WTC11 (cell line): ENCODE measurements at regions not wholly inside any gene's neighbourhood (a gene's known extent, or its start where the extent isn't known, plus 50 kb on each side); places are given as distances from the start of the nearest gene placed in this dataset.

Experiments
- ATAC-seq: fragments of 200-7000 bp; cut with Tn5 transposase; 2 replicates; pipeline ENCODE4 v1.10.0; 2021; ENCODE audit warnings: mild to moderate bottlenecking, moderate library complexity
- CTCF ChIA-PET: fragments of 300-600 bp; sonication (Branson Sonifier 250); formaldehyde crosslinking; loops from one replicate; lab custom pipeline; 2021; ENCODE audit warnings: antibody characterized with exemption; lab: Charles Lee
- POLR2A ChIA-PET: fragments of 350-600 bp; sonication (Branson Sonifier 250); formaldehyde crosslinking; loops from one replicate; lab custom pipeline; 2021; ENCODE audit warnings: antibody characterized with exemption; lab: Charles Lee
- DNase-seq: peaks from one replicate; pipeline ENCODE4 v3.0.0; 2021; ENCODE audit warnings: low spot score
- H3K27ac Mint-ChIP-seq: 2 replicates; pipeline ENCODE4 v1.8.0; 2021; ENCODE audit warnings: mixed read lengths
- H3K27me3 Mint-ChIP-seq: 2 replicates; pipeline ENCODE4 v1.8.0; 2021; ENCODE audit warnings: low read depth, mild to moderate bottlenecking, moderate library complexity, mixed read lengths
- H3K36me3 Mint-ChIP-seq: 2 replicates; pipeline ENCODE4 v1.8.0; 2021; ENCODE audit warnings: mixed read lengths
- H3K4me1 Mint-ChIP-seq: 2 replicates; pipeline ENCODE4 v1.8.0; 2022; ENCODE audit warnings: mixed read lengths
- H3K4me3 Mint-ChIP-seq: 2 replicates; pipeline ENCODE4 v1.8.0; 2021; ENCODE audit warnings: mild to moderate bottlenecking, moderate library complexity, mixed read lengths
- H3K9me3 Mint-ChIP-seq: 2 replicates; pipeline ENCODE4 v1.8.0; 2021; ENCODE audit warnings: mixed read lengths
- ATF1 ChIP-seq: sonication (generic); formaldehyde crosslinking; IDR thresholded peaks from 2 replicates; pipeline ENCODE4 v1.8.1; 2023; ENCODE audit warnings: mild to moderate bottlenecking, moderate library complexity, missing genetic modification reagents
- CBFB ChIP-seq: sonication (generic); formaldehyde crosslinking; IDR thresholded peaks from 2 replicates; pipeline ENCODE4 v1.8.1; 2022; ENCODE audit warnings: mild to moderate bottlenecking, low read depth, missing genetic modification reagents
- CREM ChIP-seq: sonication (generic); formaldehyde crosslinking; IDR thresholded peaks from 2 replicates; pipeline ENCODE4 v1.8.1; 2022; ENCODE audit warnings: mild to moderate bottlenecking, missing genetic modification reagents, moderate library complexity
- EMX1 ChIP-seq: fragments of 250-450 bp; sonication (Bioruptor Pico); IDR thresholded peaks from 2 replicates; pipeline ENCODE4 v1.8.0; 2021; ENCODE audit warnings: mild to moderate bottlenecking
- GRHL2 ChIP-seq: fragments of 250-450 bp; sonication (Bioruptor Pico); IDR thresholded peaks from 2 replicates; pipeline ENCODE4 v1.8.0; 2022; ENCODE audit warnings: mild to moderate bottlenecking, moderate library complexity; ENCODE audit not compliant: insufficient replicate concordance, severe bottlenecking
- GTF2I ChIP-seq: fragments of 250-450 bp; sonication (Bioruptor Pico); conservative IDR thresholded peaks from 2 replicates; pipeline ENCODE4 v1.4.0; 2021; ENCODE audit warnings: mild to moderate bottlenecking
- IRF2 ChIP-seq: sonication (generic); formaldehyde crosslinking; IDR thresholded peaks from 2 replicates; pipeline ENCODE4 v1.8.0; 2022; ENCODE audit warnings: low read depth, missing genetic modification reagents, borderline replicate concordance
- MXD4 ChIP-seq: fragments of 250-450 bp; sonication (Bioruptor Pico); IDR thresholded peaks from 2 replicates; pipeline ENCODE4 v1.8.0; 2021; ENCODE audit warnings: mild to moderate bottlenecking, moderate library complexity, borderline replicate concordance
- NR1H2 ChIP-seq: sonication (generic); formaldehyde crosslinking; IDR thresholded peaks from 2 replicates; pipeline ENCODE4 v1.9.0; 2021; ENCODE audit warnings: mild to moderate bottlenecking, moderate library complexity, missing genetic modification reagents
- NR2C2 ChIP-seq: sonication (generic); formaldehyde crosslinking; IDR thresholded peaks from 2 replicates; pipeline ENCODE4 v1.8.0; 2022; ENCODE audit warnings: mild to moderate bottlenecking, missing genetic modification reagents
- PRDM15 ChIP-seq: sonication (generic); formaldehyde crosslinking; IDR thresholded peaks from 2 replicates; pipeline ENCODE4 v1.8.0; 2022; ENCODE audit warnings: missing genetic modification reagents
- SOX15 ChIP-seq: fragments of 250-450 bp; sonication (Bioruptor Pico); IDR thresholded peaks from 2 replicates; pipeline ENCODE4 v1.9.0; 2021; ENCODE audit warnings: mild to moderate bottlenecking
- SP1 ChIP-seq: sonication (generic); formaldehyde crosslinking; conservative IDR thresholded peaks from 2 replicates; pipeline ENCODE4 v1.8.1; 2022; ENCODE audit warnings: missing genetic modification reagents
- TEAD4 ChIP-seq: sonication (generic); formaldehyde crosslinking; IDR thresholded peaks from 2 replicates; pipeline ENCODE4 v1.8.0; 2022; ENCODE audit warnings: mild to moderate bottlenecking, missing genetic modification reagents
- USF1 ChIP-seq: sonication (generic); formaldehyde crosslinking; IDR thresholded peaks from 2 replicates; pipeline ENCODE4 v1.8.0; 2022; ENCODE audit warnings: mild to moderate bottlenecking, missing genetic modification reagents
- USF2 ChIP-seq: sonication (generic); formaldehyde crosslinking; IDR thresholded peaks from 2 replicates; pipeline ENCODE4 v1.8.1; 2023; ENCODE audit warnings: mild to moderate bottlenecking, missing genetic modification reagents, moderate library complexity
- ZBTB43 ChIP-seq: sonication (generic); formaldehyde crosslinking; IDR thresholded peaks from 2 replicates; pipeline ENCODE4 v1.8.1; 2023; ENCODE audit warnings: mild to moderate bottlenecking, missing genetic modification reagents
- ZNF232 ChIP-seq: sonication (generic); formaldehyde crosslinking; IDR thresholded peaks from 2 replicates; pipeline ENCODE4 v1.8.0; 2022; ENCODE audit warnings: mild to moderate bottlenecking, missing genetic modification reagents
- ZNF263 ChIP-seq: sonication (generic); formaldehyde crosslinking; IDR thresholded peaks from 2 replicates; pipeline ENCODE4 v1.8.1; 2022; ENCODE audit warnings: low read depth, mild to moderate bottlenecking, moderate library complexity, missing genetic modification reagents
- ZNF416 ChIP-seq: fragments of 250-450 bp; sonication (Bioruptor Pico); IDR thresholded peaks from 2 replicates; pipeline ENCODE4 v1.9.0; 2021; ENCODE audit warnings: mild to moderate bottlenecking, inconsistent platforms
- ZNF671 ChIP-seq: fragments of 250-450 bp; sonication (Bioruptor Pico); IDR thresholded peaks from 2 replicates; pipeline ENCODE4 v1.8.0; 2021; ENCODE audit warnings: mild to moderate bottlenecking

- TF ChIP-seq PRDM15 (CRISPR knock-in tag): no peak
Observed at GRCh38 chr16:77636615-77637014, 85.7 kb upstream of the NUDT7 start (continued).

GRCh38 chr16:77637940-77638339 lies 84.4 kb upstream of the NUDT7 start:
- ATAC-seq: no peak
- Mint-ChIP-seq H3K27me3 (no peaks in the 10 kb centered on the region; the same call in 1 of the 2 replicates), H3K27ac (no peak overlapping the region), H3K36me3 (no peaks in the 10 kb centered on the region), H3K9me3 (no peaks in the 10 kb centered on the region), H3K4me1 (no peaks in the 10 kb centered on the region), H3K4me3 (no peak overlapping the region)
- DNase-seq: no peak
- POLR2A ChIA-PET: no interaction called here
- CTCF ChIA-PET: interaction anchor here (2.6 kb wide), 1 partner anchor 22 kb away, joined by 7 read pairs; no protein-coding TSS in a partner anchor
- TF ChIP-seq CREM (CRISPR knock-in tag): no peak
- no peak for TF ChIP-seq ZNF671 (CRISPR knock-in tag)
- TF ChIP-seq CBFB (CRISPR knock-in tag): no peak
- TF ChIP-seq ZBTB43 (CRISPR knock-in tag): no peak
- TF ChIP-seq EMX1 (CRISPR knock-in tag): no peak
- no peak for TF ChIP-seq NR1H2 (CRISPR knock-in tag)
- TF ChIP-seq ZNF232 (CRISPR knock-in tag): no peak
- no peak for TF ChIP-seq ATF1 (CRISPR knock-in tag)
- TF ChIP-seq ZNF263 (CRISPR knock-in tag): no peak

GRCh38 chr16:77643176-77643575 lies 79.1 kb upstream of the NUDT7 start:
- Mint-ChIP-seq H3K9me3 (no peaks in the 10 kb centered on the region), H3K27me3 (no peaks in the 10 kb centered on the region), H3K4me3 (no peak overlapping the region), H3K4me1 (no peaks in the 10 kb centered on the region), H3K27ac (no peak overlapping the region), H3K36me3 (no peaks in the 10 kb centered on the region)
- ATAC-seq (no peak), DNase-seq (no peak)
- ChIA-PET CTCF (interaction anchor here (1.8 kb wide), 1 partner anchor 17 kb away, joined by 4 read pairs; no protein-coding TSS in a partner anchor), POLR2A (interaction anchor here (0.8 kb wide), 1 partner anchor 491 kb away, joined by 3 read pairs; no protein-coding TSS in a partner anchor)
- TF ChIP-seq NR1H2 (CRISPR knock-in tag) (no peak), IRF2 (no peak), USF1 (CRISPR knock-in tag) (no peak), TEAD4 (CRISPR knock-in tag) (no peak), ZBTB43 (CRISPR knock-in tag) (no peak), GRHL2 (CRISPR knock-in tag) (no peak)

- H3K4me3 Mint-ChIP-seq: no peak overlapping the region
- no peaks in the 10 kb centered on the region for H3K36me3 Mint-ChIP-seq
- ATAC-seq: no peak
- H3K27ac Mint-ChIP-seq: no peak overlapping the region
- H3K4me1 Mint-ChIP-seq: no peaks in the 10 kb centered on the region
- DNase-seq: no peak
- no peaks in the 10 kb centered on the region for H3K9me3 Mint-ChIP-seq
- POLR2A ChIA-PET: no interaction called here
- TF ChIP-seq ZNF416 (CRISPR knock-in tag) (no peak), NR1H2 (CRISPR knock-in tag) (no peak), SP1 (CRISPR knock-in tag) (no peak), USF2 (no peak), MXD4 (CRISPR knock-in tag) (no peak), SOX15 (CRISPR knock-in tag) (no peak), GRHL2 (CRISPR knock-in tag) (no peak), NR2C2 (CRISPR knock-in tag) (no peak), GTF2I (CRISPR knock-in tag) (no peak)
- TF ChIP-seq, all 79 proteins: peak for 0
- H3K27me3 Mint-ChIP-seq: no peaks in the 10 kb centered on the region
- CTCF ChIA-PET: no interaction called here
Observed at GRCh38 chr16:77645764-77646163, 76.5 kb upstream of the NUDT7 start.
